ENCODE measurements at regions not wholly inside any gene's neighbourhood (a gene's known extent, or its start where the extent isn't known, plus 50 kb on each side); places are given as distances from the start of the nearest gene placed in this dataset.

DNA sequence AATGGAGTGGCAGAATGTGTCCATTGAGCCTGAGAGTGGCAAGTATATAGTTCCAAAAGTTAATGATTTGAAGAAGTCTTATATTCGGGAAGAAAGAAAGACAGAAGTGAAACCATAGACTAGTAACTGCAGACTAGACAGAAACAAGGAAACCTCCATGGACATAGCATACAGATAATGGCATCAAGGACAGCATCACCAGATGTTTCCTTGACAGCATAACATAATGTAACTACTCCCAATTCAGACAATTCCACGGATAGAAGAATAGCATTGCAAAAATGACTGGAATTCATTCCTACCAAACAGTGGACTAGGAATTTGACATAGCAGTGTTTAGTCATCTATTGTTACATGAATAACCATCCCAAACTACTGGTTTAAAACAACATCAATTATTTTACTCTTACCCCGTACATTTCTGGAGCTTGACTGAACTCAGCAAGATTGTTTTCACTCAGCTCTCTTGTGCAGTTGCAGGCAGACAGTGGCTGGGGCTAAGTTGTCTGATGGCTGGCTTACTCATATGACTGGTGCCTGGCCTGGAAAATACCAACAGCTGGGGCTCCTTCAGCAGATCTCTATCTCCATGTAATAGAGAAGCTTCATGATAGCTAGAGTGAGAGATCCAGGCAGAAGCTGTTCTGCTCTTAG is 109.7 kb upstream of the GADL1 start:
- peak in 1 of 2 experiments; percentile 15 for DNase-seq
- Histone ChIP-seq H3K36me3 (ENCODE audit: low read depth) (no peaks in the 10 kb centered on the region), H3K79me2 (ENCODE audit: low read depth) (no peaks in the 10 kb centered on the region), H3F3A (ENCODE audit: insufficient read depth, low read depth) (no peaks in the 10 kb centered on the region), H3K4me1 (replicated peaks; ENCODE audit: insufficient read depth) (no peaks in the 10 kb centered on the region), H3K27ac (no peak overlapping the region), H3K4me2 (no peak overlapping the region), H2AFZ (no peak overlapping the region), H3K4me3 (no peak overlapping the region), H3K9me3 (ENCODE audit: insufficient read depth, low read depth) (no peaks in the 10 kb centered on the region), H3K9me2 (ENCODE audit: insufficient read depth) (no peaks in the 10 kb centered on the region), H4K20me1 (ENCODE audit: insufficient read depth) (no peaks in the 10 kb centered on the region), H3K27me3 (ENCODE audit: insufficient read depth, low read depth) (no peaks in the 10 kb centered on the region)
- CTCF ChIA-PET = no interaction called here
- no peak for TF ChIP-seq EZH2 (IDR thresholded peaks at IDR 0.05; ENCODE audit: low read depth)
- TF ChIP-seq, protein P1, sequence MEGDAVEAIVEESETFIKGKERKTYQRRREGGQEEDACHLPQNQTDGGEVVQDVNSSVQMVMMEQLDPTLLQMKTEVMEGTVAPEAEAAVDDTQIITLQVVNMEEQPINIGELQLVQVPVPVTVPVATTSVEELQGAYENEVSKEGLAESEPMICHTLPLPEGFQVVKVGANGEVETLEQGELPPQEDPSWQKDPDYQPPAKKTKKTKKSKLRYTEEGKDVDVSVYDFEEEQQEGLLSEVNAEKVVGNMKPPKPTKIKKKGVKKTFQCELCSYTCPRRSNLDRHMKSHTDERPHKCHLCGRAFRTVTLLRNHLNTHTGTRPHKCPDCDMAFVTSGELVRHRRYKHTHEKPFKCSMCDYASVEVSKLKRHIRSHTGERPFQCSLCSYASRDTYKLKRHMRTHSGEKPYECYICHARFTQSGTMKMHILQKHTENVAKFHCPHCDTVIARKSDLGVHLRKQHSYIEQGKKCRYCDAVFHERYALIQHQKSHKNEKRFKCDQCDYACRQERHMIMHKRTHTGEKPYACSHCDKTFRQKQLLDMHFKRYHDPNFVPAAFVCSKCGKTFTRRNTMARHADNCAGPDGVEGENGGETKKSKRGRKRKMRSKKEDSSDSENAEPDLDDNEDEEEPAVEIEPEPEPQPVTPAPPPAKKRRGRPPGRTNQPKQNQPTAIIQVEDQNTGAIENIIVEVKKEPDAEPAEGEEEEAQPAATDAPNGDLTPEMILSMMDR (conservative IDR thresholded peaks at IDR 0.05) = no peak
- intact Hi-C loops (cut with micrococcal nuclease; ENCODE audit: unreplicated experiment) = no loop called here
- BruUV-seq (replicated peaks) = no TSS peak
- POLR2A ChIA-PET (ENCODE audit: unreplicated experiment) = interaction anchor here (0.7 kb wide), 1 partner anchor 17 kb away, joined by 4 read pairs; no protein-coding TSS in a partner anchor

DNA sequence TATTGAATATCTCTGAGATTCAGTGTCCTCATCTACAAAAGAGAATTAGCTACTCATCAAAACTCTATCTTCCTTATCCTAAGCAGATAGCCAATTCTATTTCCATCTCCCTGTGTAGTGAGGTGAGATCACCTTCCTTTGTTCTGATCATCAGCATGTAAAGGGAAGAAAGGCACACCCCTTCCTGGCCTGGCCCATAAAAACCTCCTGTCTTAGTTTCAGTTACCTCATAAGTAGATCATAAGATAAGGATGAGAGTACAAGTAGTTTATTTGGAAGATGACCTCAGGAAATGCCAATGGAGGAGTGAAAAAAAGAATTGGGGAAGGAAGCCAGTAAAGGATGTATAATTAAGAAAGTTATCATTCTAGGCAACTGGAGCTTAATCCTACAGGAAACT is 114.5 kb upstream of the GADL1 start:
- POLR2A ChIA-PET (ENCODE audit: unreplicated experiment) = no interaction called here
- intact Hi-C loops (cut with micrococcal nuclease; ENCODE audit: unreplicated experiment) = no loop called here
- H4K20me1 ChIP-seq (ENCODE audit: insufficient read depth) = no peaks in the 10 kb centered on the region
- DNase-seq = no peak
- H2AFZ ChIP-seq = no peak overlapping the region
- H3K9me2 ChIP-seq (ENCODE audit: insufficient read depth) = no peaks in the 10 kb centered on the region
- no peaks in the 10 kb centered on the region for H3K4me1 ChIP-seq (replicated peaks; ENCODE audit: insufficient read depth)
- no peaks in the 10 kb centered on the region for H3K36me3 ChIP-seq (ENCODE audit: low read depth)
- H3K79me2 ChIP-seq (ENCODE audit: low read depth) = no peaks in the 10 kb centered on the region
- no peak overlapping the region for H3K27ac ChIP-seq
- TF ChIP-seq EZH2 (IDR thresholded peaks at IDR 0.05; ENCODE audit: low read depth) = no peak
- TF ChIP-seq, protein P1 (conservative IDR thresholded peaks at IDR 0.05) = no peak
- H3K9me3 ChIP-seq (ENCODE audit: insufficient read depth, low read depth) = no peaks in the 10 kb centered on the region
- BruUV-seq (replicated peaks) = no TSS peak
- CTCF ChIA-PET = no interaction called here
- no peak overlapping the region for H3K4me2 ChIP-seq
- H3K4me3 ChIP-seq = no peak overlapping the region
- no peaks in the 10 kb centered on the region for H3F3A ChIP-seq (ENCODE audit: insufficient read depth, low read depth)
- no peaks in the 10 kb centered on the region for H3K27me3 ChIP-seq (ENCODE audit: insufficient read depth, low read depth)

DNA sequence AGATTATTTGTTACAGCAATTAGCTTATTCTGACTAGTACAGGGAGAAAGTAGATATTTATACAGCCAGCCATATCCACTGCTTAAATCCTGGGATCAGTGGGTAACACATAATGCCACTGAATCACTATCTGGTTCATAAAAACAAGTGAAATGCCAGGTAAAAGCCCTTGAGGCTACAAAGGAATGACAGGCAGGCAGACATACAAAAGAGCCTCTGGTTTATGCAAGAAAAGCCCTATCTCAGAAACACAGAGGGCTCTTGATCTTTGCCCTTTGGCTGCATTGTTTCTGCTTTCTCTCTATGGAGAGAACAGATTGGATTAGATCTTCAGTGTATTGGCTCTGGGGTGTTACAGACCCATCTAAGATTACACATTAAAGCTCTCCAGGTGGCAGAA is 115.4 kb upstream of the GADL1 start:
- Histone ChIP-seq H3K4me1 (replicated peaks; ENCODE audit: insufficient read depth) (no peaks in the 10 kb centered on the region), H3K27ac (no peak overlapping the region), H4K20me1 (ENCODE audit: insufficient read depth) (no peaks in the 10 kb centered on the region), H3K36me3 (ENCODE audit: low read depth) (no peaks in the 10 kb centered on the region), H3K9me2 (ENCODE audit: insufficient read depth) (no peaks in the 10 kb centered on the region), H3K4me3 (no peak overlapping the region), H3K79me2 (ENCODE audit: low read depth) (no peaks in the 10 kb centered on the region), H3K9me3 (ENCODE audit: insufficient read depth, low read depth) (no peaks in the 10 kb centered on the region), H3F3A (ENCODE audit: insufficient read depth, low read depth) (no peaks in the 10 kb centered on the region), H3K27me3 (ENCODE audit: insufficient read depth, low read depth) (no peaks in the 10 kb centered on the region), H3K4me2 (no peak overlapping the region), H2AFZ (no peak overlapping the region)
- TF ChIP-seq EZH2 (IDR thresholded peaks at IDR 0.05; ENCODE audit: low read depth) = no peak
- TF ChIP-seq, protein P1 (conservative IDR thresholded peaks at IDR 0.05) = no peak
- no TSS peak for BruUV-seq (replicated peaks)
- no peak for DNase-seq
- ChIA-PET CTCF (interaction anchor here (0.6 kb wide), 1 partner anchor 264 kb away, joined by 4 read pairs; no protein-coding TSS in a partner anchor), POLR2A (ENCODE audit: unreplicated experiment) (no interaction called here)
- intact Hi-C loops (cut with micrococcal nuclease; ENCODE audit: unreplicated experiment) = loop anchor here (10.0 kb wide), 1 partner anchor 65 kb away; no protein-coding TSS in a partner anchor
